Liver (tissue), 8 donors: ENCODE measurements at regions not wholly inside any gene's neighbourhood (a gene's known extent, or its start where the extent isn't known, plus 50 kb on each side); places are given as distances from the start of the nearest gene placed in this dataset.

ENCODE experiments used
- DNase-seq: peaks from one replicate; pipeline ENCODE4 v3.0.0-alpha.2; 2017; ENCODE audit warnings: low spot score
- H3K27ac ChIP-seq, 2 donors: one replicate each; pipeline ENCODE4 v1.7.0; 2013; ENCODE audit warnings: inconsistent platforms in 2 of 2, low read length in 2 of 2, control low read depth in 1 of 2, low read depth in 1 of 2, mild to moderate bottlenecking in 1 of 2
- H3K27me3 ChIP-seq, 4 donors: one replicate each; pipeline versions ENCODE4 v1.6.1 to v1.7.0; 2013; ENCODE audit warnings: low read length in 3 of 4, inconsistent platforms in 1 of 4, mild to moderate bottlenecking in 1 of 4, moderate library complexity in 1 of 4; ENCODE audit not compliant: control insufficient read depth in 4 of 4, insufficient read depth in 4 of 4
- H3K36me3 ChIP-seq, 4 donors: one replicate each; pipeline versions ENCODE4 v1.6.1 to v1.7.0; 2013; ENCODE audit warnings: low read length in 3 of 4, mild to moderate bottlenecking in 3 of 4, low read depth in 1 of 4, moderate library complexity in 1 of 4; ENCODE audit not compliant: control insufficient read depth in 4 of 4, insufficient read depth in 3 of 4
- H3K4me1 ChIP-seq, 4 donors: one replicate each; pipeline versions ENCODE4 v1.6.1 to v1.7.0; 2013; ENCODE audit warnings: low read length in 3 of 4, mild to moderate bottlenecking in 3 of 4, moderate library complexity in 1 of 4; ENCODE audit not compliant: control insufficient read depth in 4 of 4, insufficient read depth in 4 of 4
- H3K4me3 ChIP-seq, 3 donors: one replicate each; pipeline versions ENCODE4 v1.6.1 to v1.7.0; 2013; ENCODE audit warnings: low read length in 3 of 3, control low read depth in 1 of 3, low read depth in 1 of 3, mild to moderate bottlenecking in 1 of 3
- H3K9ac ChIP-seq, 2 donors: one replicate each; pipeline ENCODE4 v1.7.0; 2013; ENCODE audit warnings: low read length in 2 of 2, mild to moderate bottlenecking in 2 of 2, moderate library complexity in 2 of 2, control low read depth in 1 of 2, low read depth in 1 of 2
- H3K9me3 ChIP-seq, 4 donors: one replicate each; pipeline versions ENCODE4 v1.6.1 to v1.7.0; 2013; ENCODE audit warnings: low read length in 3 of 4; ENCODE audit not compliant: control insufficient read depth in 4 of 4
- CTCF ChIP-seq: fragments of 150-350 bp; IDR thresholded peaks from 2 replicates; pipeline ENCODE4 v1.5.1; 2017; ENCODE audit warnings: improper control_type of control experiment, low read depth, low read length; ENCODE audit not compliant: missing input control
- EGR1 ChIP-seq, 2 donors: IDR thresholded peaks; 2 replicates each; pipeline ENCODE4 v1.6.1; 2016 to 2018; ENCODE audit warnings: antibody characterized with exemption in 2 of 2, low read depth in 2 of 2
- FOXA1 ChIP-seq: IDR thresholded peaks from 2 replicates; pipeline ENCODE4 v1.6.1; 2016; ENCODE audit warnings: antibody characterized with exemption
- GABPA ChIP-seq, 2 donors: IDR thresholded peaks in 1 of 2; conservative IDR thresholded peaks in 1 of 2; 2 replicates each; pipeline ENCODE4 v1.6.1; 2016; ENCODE audit warnings: antibody characterized with exemption in 2 of 2, mild to moderate bottlenecking in 1 of 2, moderate library complexity in 1 of 2
- HNF4G ChIP-seq: IDR thresholded peaks from 2 replicates; pipeline ENCODE4 v1.6.1; 2016; ENCODE audit warnings: antibody characterized with exemption
- MAX ChIP-seq: IDR thresholded peaks from 2 replicates; pipeline ENCODE4 v1.6.1; 2016; ENCODE audit warnings: antibody characterized with exemption
- NR2F2 ChIP-seq: IDR thresholded peaks from 2 replicates; pipeline ENCODE4 v1.6.1; 2016; ENCODE audit warnings: antibody characterized with exemption
- RAD21 ChIP-seq, 2 donors: IDR thresholded peaks; 2 replicates each; pipeline ENCODE4 v1.6.1; 2016; ENCODE audit warnings: antibody characterized with exemption in 2 of 2, mild to moderate bottlenecking in 2 of 2
- ZBTB33 ChIP-seq: IDR thresholded peaks from 2 replicates; pipeline ENCODE4 v1.6.1; 2016; ENCODE audit warnings: antibody characterized with exemption
- WGBS: extraction: QIAGEN DNeasy Blood & Tissue Kit; methylation state at CpG from one replicate; pipeline ENCODE4 v1.1.7; 2013; 5-methylcytosine and 5-hydroxymethylcytosine counted together
- donor health status: healthy.
- donor health status: healthy.
- donor health status: healthy.
- donor health status: healthy.
- donor health status: healthy.

- 73% methylated on average over 4 of the region's 4 CpGs for WGBS
- TF ChIP-seq GABPA (IDR thresholded peaks at IDR 0.05 in 1 of 2, conservative IDR thresholded peaks at IDR 0.05 in 1 of 2) (no peak), RAD21 (IDR thresholded peaks at IDR 0.05) (no peak), FOXA1 (no peak), HNF4G (no peak)
- Histone ChIP-seq H3K27ac (no peak overlapping the region), H3K4me1 (no peaks in the 10 kb centered on the region), H3K9ac (no peak overlapping the region), H3K27me3 (no peaks in the 10 kb centered on the region), H3K36me3 (no peaks in the 10 kb centered on the region), H3K9me3 (no peaks in the 10 kb centered on the region), H3K4me3 (no peak overlapping the region)
- no peak for DNase-seq
Measured at GRCh38 chr16:65889533-65889966, 476.9 kb upstream of the CDH5 start.

- Histone ChIP-seq H3K36me3 (no peaks in the 10 kb centered on the region), H3K27ac (no peak overlapping the region), H3K9me3 (no peaks in the 10 kb centered on the region), H3K4me1 (no peaks in the 10 kb centered on the region), H3K4me3 (no peak overlapping the region), H3K9ac (no peak overlapping the region), H3K27me3 (no peaks in the 10 kb centered on the region)
- no peak for DNase-seq
- TF ChIP-seq CTCF (no peak), RAD21 (IDR thresholded peaks at IDR 0.05) (no peak), HNF4G (no peak), EGR1 (IDR thresholded peaks at IDR 0.05; ENCODE audit: low read depth in 2 of 2) (no peak), ZBTB33 (no peak)
- 83% methylated on average over 8 of the region's 8 CpGs for WGBS
Measured at GRCh38 chr16:65888201-65888600, 478.3 kb upstream of the CDH5 start.

GRCh38 chr16:65884018-65884417 is 482.5 kb upstream of the CDH5 start:
- DNase-seq, result no peak
- no peak for TF ChIP-seq RAD21 (IDR thresholded peaks at IDR 0.05)
- TF ChIP-seq NR2F2, result no peak
- no peak for TF ChIP-seq CTCF
- TF ChIP-seq MAX, result no peak
- TF ChIP-seq GABPA (IDR thresholded peaks at IDR 0.05 in 1 of 2, conservative IDR thresholded peaks at IDR 0.05 in 1 of 2), result no peak
- no peaks in the 10 kb centered on the region for H3K27me3 ChIP-seq
- WGBS, result 84% methylated on average over 4 of the region's 4 CpGs
- no peaks in the 10 kb centered on the region for H3K36me3 ChIP-seq
- no peaks in the 10 kb centered on the region for H3K4me1 ChIP-seq
- H3K9ac ChIP-seq, result no peak overlapping the region
- H3K27ac ChIP-seq, result no peak overlapping the region
- H3K9me3 ChIP-seq, result no peaks in the 10 kb centered on the region
- no peak overlapping the region for H3K4me3 ChIP-seq
